IPS-18c (cell line): ENCODE measurements at regions not wholly inside any gene's neighbourhood (a gene's known extent, or its start where the extent isn't known, plus 50 kb on each side); places are given as distances from the start of the nearest gene placed in this dataset.

Experiments used
- H3K4me3 ChIP-seq: 2 replicates; pipeline ENCODE4 v1.7.0; 2013; ENCODE audit warnings: low read depth, mild to moderate bottlenecking, low read length, moderate library complexity; ENCODE audit not compliant: insufficient read depth
- H3K9me3 ChIP-seq: one replicate; pipeline ENCODE4 v1.6.1; 2013; ENCODE audit warnings: mild to moderate bottlenecking, low read length, moderate library complexity; ENCODE audit not compliant: control insufficient read depth, insufficient read depth

DNA sequence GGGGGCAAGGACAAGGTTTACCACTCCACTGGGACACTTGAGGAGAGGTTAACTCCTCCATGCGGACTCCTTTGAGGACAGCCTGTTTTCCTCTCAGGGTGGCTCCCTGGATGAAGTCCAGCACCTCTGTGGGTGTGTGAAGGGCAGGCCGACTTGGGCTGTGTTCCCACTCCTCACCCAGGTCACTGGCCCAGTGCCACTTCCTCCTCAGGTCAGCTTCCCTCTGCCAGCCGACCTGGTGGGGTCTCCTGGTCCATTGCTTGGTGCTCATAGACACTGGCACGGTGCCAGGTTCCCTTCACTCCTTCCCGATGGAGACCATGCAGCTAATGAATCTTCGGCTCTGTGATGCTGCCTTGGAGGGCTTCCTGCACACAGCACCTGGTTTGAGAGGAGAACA lies 146.4 kb upstream of the RTL1 start:
- Histone ChIP-seq H3K4me3 (no peak overlapping the region), H3K9me3 (peaks cover 5% of the 10 kb centered on the region)

DNA sequence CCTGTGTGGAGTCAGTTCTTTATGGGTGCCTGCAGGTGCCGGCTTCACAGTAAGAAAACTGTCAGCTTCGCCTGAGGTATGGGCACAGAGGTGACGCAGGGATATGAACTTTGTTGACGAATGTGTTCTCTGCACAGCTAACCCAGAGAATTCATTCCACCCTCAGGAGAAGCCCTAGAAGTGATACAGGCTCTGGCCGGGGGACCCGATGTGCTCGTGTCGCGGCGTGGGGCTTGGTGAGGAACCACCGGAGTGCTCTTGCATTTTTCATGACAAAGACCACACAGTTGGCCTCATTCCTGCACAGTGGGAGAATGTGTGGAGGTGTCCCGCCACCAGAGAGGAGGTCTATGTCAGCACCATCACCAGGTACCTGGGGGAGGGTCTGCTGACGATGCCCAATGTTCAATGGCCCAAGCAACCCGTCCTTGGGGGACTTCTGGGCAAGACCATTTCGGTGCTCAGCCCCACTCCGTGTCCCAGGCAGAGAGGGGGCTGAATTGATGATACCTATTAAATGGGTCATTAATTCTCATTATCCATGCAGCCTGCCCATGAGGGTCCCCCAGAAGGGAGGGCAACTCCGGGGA lies 147.5 kb upstream of the RTL1 start:
- no peak overlapping the region for H3K4me3 ChIP-seq
- H3K9me3 ChIP-seq = peaks cover 3% of the 10 kb centered on the region

DNA sequence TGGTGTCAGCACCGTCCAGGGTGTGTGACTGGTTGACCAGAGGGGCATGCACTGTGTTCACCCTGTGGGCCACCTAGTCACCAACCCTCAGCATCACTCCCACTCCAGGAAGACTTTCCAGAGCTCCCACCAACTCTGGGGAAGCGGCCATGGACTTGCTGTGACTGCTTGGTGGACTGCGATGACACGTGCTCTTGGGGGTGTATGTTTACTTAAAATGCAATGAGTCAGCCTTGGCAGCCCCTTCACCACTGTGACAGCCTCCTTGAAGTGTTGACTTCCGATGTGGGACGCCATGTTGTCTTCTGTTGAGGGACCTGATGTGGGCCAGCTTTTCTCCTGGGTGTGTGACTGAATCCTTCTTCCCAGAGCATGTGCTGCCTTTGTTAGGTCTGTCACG lies 151.1 kb upstream of the RTL1 start:
- H3K4me3 ChIP-seq = no peak overlapping the region
- H3K9me3 ChIP-seq = peaks cover 3% of the 10 kb centered on the region

DNA sequence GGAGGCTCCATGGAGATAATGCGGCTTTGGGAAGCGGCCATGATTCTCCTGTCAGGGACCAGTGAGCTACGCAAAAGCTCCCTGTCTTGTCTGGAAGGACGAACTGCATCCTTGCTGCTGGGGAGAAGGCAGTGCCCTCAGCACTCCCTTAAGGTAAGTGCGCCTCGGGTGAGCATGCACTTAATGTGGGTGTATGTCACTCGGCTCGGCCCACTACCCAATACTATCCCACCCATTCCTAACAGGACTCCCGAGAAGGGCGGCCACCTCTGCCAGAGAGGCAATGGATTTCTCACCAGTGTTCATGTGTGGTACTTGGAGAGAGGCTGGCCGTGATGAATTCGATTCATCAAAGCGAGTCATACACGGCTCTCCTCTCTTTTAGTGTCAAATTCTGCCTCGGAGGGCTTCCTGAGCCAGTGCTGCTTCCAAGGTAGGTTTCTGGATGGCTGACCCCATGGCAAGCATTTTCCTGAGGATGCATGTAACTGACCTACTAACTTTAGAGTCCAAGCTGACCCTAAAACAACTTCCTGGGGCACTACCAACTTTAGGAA lies 151.7 kb upstream of the RTL1 start:
- H3K9me3 ChIP-seq = peaks cover 3% of the 10 kb centered on the region

DNA sequence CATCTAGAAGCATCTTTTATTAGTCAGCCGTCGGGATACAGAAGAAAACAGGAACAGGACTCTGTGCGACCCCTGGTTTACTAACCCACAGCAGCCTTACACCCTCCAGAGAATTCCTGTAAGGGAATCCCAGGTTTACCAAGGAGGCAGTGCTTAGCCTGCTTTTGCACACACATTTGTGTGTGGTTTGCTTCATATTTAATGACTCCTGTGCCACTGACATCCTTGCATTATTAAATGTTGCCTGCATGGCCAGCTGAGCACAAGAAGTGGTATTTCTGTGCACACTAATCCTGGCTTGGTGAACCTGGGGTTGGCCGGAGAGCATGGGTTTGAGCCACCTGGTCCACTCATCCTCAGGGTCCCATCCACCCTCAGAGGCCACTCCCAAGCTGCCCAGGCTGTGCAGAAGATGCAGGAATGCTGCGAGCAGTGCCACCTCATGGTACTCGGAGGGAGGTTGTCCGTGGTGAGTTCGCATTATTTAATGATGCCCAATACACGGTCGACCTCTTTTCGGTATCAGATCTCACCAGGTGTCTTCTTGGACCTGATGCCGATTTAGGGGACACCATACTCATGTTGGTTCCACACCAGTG lies 152.4 kb upstream of the RTL1 start:
- peaks cover 3% of the 10 kb centered on the region for H3K9me3 ChIP-seq
- no peak overlapping the region for H3K4me3 ChIP-seq

More for the DNA sequence above, 151.7 kb upstream of the RTL1 start:
- H3K4me3 ChIP-seq = no peak overlapping the region

DNA sequence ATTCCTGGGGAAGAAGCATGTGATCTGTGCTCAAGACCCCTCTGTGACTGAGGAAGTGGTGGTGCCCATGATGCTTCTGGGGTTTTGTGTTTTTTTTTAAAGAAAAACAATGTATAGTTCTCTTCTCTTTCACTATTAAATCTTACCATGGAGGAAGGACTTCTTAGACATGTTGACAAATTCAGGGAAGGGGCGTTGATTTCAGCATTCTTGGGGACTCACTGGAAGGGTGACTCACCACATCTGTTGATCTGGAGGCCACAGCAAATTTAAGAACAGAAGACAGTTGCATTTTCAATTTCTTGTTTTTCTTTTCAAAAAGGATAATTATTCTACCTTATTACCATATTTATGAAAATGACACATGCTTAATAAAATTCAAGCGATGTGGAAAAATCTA lies 152.9 kb upstream of the RTL1 start:
- peaks cover 3% of the 10 kb centered on the region for H3K9me3 ChIP-seq

DNA sequence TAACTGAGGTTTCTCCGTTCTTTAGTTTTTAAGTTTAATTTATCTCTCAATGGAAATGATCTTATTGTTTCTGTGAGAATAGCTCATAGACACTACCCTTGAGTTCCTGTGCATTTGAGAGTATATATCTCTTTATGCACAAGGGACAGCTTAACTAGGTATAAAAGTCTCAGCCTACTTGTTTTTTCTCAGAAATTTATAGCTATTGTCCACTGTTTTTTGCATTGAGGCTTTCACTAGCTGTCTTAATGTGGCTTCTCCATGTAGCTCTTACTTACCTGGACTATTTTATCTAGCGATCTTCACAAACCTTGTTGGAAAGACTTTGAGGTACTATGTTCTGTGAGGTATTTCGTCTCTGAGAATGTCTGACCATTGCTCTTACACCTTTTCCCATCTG lies 153.9 kb upstream of the RTL1 start:
- H3K9me3 ChIP-seq = peaks cover 2% of the 10 kb centered on the region

More for the DNA sequence above, 152.9 kb upstream of the RTL1 start:
- H3K4me3 ChIP-seq = no peak overlapping the region

DNA sequence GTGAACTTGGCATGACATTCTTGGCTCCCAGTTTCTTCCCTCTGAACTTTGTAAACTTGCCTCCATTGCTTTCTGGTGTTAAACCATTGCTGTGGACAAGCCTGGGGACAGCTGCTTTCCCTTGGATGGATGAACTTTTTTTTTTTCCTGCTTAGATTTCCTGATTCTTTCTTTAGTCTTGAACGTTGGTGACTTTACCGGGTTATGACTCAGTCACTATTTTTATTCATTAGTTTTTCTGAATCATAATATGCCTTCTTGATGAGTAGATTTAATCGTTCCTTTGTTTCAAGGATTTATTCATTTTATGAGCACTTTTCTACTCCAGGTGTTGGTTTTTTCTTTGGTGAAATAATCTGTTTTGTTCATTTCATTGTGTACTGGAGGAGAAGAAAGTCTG lies 155.0 kb upstream of the RTL1 start:
- H3K4me3 ChIP-seq = no peak overlapping the region
- H3K9me3 ChIP-seq = no peaks in the 10 kb centered on the region

More for the DNA sequence above, 153.9 kb upstream of the RTL1 start:
- no peak overlapping the region for H3K4me3 ChIP-seq

DNA sequence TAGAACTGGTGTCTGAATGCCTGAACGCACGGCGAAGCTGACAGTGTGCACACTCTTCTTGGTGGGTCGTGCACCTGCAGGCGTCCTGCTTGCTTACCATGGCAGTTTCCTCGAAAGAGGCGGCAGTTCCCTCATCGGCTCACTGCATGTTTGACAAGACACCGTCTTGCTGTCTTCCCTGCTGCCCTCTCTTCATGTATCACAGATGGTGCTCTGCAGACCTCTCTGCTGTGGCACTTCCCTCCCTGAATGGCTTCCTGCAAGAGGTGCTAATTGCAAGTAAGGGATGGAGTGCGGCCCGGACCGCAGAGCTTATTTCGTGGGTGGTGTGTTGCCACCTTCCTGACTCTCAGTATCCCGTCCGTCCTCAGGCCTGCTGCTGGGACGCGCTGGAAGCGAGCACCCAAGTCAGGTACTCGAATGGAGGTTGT lies 156.7 kb upstream of the RTL1 start:
- no peak overlapping the region for H3K4me3 ChIP-seq
- H3K9me3 ChIP-seq = no peaks in the 10 kb centered on the region

DNA sequence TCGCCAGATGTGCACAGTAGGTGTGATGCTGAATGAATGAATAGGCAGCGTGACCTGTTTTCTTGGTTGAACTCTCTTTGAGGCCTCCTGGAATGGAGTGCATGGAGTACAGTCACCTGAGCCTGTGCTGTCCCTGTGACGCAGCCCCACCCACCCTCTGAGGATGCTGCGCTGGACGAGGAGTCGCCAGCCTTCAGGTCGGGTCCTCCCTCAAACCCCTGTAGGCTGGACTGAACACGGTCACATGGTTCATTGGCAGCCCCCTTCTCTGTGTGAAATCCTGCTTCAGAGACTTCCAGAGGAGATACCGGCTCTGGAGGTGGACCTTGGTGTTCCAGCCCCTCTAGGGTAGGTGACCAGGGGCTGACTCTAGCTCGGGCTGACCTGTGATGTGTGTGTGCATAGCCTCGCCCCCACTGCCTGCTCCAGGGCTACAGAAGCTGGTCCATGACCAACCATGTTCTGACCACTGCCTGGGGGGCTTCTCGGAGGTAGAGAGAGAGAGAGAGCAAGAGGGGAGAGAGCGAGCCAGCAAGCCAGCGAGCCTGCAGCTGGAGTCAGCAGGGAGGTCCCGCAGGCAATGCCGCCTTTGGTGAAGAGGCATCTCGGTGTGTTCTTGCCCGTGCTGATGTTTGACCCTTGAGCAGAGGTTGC lies 158.0 kb upstream of the RTL1 start:
- no peaks in the 10 kb centered on the region for H3K9me3 ChIP-seq
- H3K4me3 ChIP-seq = no peak overlapping the region

DNA sequence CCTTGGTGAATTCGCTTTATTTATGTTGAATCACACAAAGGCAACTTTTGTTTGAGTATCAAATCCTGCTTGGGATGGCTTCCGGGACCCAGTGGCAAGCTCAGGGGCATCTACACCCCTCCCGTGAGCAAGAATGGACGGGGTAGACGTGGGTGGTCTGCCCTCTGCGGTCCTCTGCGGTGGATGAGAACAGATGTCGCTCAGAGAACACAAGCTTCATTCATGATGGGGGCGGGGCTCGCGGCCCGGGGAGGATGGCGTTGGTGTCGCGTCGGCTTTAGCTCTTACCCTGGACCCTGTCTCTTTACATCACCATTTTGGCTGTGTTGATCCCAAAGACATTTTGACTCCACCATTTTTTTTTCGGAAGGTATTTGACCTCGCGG lies 158.5 kb upstream of the RTL1 start:
- no peak overlapping the region for H3K4me3 ChIP-seq
- no peaks in the 10 kb centered on the region for H3K9me3 ChIP-seq

DNA sequence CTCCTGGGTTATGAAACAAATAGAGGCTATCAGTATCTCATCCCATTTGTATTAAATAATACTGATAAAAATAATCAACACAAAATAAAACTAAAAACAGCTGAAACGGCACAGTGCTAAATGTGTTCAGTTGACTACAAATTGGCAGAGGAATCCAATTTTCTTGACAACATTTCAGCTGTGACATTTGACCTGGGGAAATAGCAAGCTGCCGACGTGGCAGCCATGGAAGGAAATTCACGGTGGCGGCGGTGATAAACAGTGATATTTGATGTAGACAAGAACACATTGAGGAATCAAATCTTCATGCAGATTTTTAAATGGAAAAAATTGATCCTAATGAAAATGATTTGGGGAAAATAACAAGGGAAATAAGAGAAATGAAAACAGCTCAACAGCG lies 159.1 kb upstream of the RTL1 start:
- no peaks in the 10 kb centered on the region for H3K9me3 ChIP-seq
- no peak overlapping the region for H3K4me3 ChIP-seq

DNA sequence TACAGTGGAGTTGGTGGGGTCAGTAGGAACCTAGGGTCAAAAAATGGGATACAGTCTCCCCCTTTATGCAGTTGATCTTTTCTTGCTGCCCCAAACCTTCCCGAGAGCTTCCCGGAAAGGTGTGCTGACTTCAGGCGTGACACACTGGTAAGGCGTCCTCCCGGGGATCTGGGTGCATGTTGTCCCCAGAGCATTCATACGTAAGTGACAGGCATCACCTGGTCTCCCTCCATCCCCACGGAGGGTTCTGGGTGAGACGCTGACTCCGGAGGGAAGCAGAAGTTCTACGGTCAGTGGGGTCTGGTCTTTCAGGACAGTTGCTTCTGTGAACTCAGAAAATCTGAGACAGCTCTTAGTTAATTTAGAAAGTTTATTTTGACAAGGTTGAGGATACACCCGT lies 159.6 kb upstream of the RTL1 start:
- H3K4me3 ChIP-seq = no peak overlapping the region
- no peaks in the 10 kb centered on the region for H3K9me3 ChIP-seq

DNA sequence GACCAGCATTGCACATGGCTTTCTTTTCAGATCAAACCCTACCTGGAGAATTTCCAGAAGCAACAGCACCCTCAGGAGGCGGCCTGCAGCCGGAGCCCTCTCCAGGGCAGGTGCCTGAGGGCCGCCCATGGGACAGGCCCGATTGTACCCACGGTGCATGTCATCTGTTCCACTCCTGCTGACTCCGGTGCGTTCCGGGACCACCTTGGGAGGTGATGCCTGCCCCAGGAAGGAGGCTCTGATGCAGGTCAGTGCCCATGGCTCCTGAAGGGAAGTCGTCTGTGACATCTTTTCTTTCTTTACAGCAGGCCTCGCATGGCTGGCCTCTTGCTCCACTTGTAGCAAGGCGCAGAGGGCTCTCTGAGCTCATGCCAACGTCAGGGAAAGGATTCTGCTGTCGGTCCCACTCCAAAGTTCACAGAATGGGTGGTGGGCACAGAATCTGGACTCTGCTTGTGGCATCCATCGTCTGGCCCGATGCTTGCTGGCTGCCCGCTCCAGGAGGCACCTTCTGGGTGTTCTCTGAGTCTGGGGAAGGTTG lies 160.7 kb upstream of the RTL1 start:
- Histone ChIP-seq H3K4me3 (no peak overlapping the region), H3K9me3 (no peaks in the 10 kb centered on the region)

DNA sequence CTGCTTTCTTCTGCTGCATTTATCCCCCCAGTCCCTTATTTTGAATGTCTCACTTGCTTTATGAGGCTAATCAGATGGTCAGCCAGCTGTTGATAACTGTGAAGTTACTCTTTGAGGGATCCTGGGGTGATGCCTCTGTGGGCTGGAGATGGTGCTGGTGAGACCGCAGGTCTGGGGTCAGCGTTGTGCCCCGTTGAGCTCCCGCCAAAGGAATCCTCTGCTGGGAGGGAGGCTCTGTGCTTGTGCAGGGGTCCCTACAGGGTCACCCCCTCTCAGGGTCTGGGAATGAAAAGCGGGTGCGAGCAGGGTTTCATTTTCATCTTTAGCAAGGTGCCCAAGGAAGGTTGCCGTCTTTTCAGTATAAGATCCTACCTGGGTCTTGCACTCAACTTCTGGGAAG lies 161.2 kb upstream of the RTL1 start:
- H3K4me3 ChIP-seq = no peak overlapping the region

DNA sequence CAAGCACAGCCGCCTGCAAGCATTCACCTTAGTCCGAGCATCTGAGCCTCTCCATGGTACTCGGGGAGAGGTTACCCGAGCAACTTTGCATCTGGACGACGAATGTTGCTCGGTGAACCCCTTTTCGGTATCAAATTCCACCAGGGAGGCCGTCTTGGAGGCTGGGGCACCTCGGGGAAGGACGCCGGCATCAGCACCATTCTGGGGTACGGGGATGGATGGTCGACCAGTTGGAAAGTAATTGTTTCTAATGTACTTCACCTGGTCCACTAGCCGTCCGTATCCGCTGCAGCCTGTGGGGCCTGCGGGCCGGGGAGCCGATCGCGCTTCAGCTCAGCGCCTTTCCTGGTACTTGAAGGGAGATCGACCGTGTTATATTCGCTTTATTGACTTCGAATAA lies 161.7 kb upstream of the RTL1 start:
- Histone ChIP-seq H3K9me3 (no peaks in the 10 kb centered on the region), H3K4me3 (no peak overlapping the region)

More for the DNA sequence above, 161.2 kb upstream of the RTL1 start:
- no peaks in the 10 kb centered on the region for H3K9me3 ChIP-seq

DNA sequence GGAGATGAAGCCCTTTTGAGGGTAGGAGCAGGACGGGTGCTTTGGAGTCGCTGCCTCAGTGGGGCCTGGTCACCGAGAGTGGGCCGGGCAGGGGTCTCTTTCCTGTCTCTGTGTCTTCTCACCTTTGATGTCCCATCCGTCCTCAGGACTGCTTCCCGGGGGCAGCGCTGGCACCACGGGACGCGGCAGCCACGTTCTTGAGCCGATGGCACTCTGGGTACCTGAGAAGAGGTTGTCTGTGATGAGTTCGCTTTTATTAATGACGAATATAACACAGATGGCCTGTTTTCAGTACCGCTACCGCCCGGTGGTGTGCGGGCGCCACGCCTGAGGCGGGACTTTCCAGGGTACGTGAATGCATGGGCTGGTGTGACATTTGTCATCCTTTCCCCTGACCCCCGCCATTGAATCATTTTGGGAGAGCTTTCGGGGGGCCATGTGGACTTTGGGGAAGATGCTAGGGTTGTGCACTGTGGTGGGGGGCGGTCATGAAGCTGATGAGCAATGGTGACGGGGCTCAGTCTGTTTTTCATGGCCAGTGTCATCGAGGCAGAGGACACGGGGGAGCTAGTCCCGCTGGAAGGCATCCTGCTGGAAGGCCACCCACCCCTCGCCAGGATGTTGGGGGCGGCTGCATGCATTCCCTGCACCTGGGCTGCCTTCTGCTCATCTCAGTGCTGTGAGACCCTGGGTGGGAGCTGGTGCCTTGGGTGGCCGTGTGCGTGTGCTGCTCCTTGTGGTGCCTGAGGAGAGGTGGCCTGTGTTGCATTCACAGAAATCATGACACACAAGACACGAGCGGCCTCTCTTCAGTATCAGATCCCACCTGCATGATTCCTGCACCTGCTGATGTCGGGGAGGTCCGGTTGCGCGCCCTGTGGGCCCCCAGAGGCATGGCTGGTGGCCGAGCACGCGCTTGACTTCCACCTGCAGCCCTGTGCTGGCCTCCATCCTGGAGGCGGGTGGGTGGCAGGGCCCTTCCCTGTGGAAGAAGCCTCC lies 162.5 kb upstream of the RTL1 start:
- Histone ChIP-seq H3K4me3 (no peak overlapping the region), H3K9me3 (no peaks in the 10 kb centered on the region)
